ENCODE measurements at regions not wholly inside any gene's neighbourhood (a gene's known extent, or its start where the extent isn't known, plus 50 kb on each side); places are given as distances from the start of the nearest gene placed in this dataset.
"Not testable (repeated sequence)": the region's sequence is repeated elsewhere in the genome, so short reads cannot be mapped to it uniquely, and the experiment has no call there.

DNA sequence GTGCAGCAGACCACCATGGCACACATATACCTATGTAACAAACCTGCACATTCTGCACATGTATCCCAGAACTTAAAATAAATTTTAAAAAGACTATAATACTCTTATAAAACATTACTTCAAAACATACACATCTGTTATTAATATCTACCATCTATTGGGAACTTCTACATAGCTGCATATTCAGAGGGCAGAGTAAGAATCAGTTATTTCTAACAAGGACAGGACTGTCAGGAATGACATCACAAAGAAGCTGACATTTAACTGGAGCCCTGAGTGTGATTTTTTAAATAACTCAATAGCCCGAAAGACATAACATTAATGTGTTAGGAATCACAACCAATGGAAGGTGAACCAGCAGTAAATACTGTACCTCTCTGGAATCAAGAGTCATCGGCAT is 276.7 kb upstream of the ECI2 start:
- Histone ChIP-seq H3K4me3 (no peak overlapping the region), H3K27ac (no peak overlapping the region), H3K4me1 (no peaks in the 10 kb centered on the region), H3K9me3 (no peaks in the 10 kb centered on the region), H3K36me3 (no peaks in the 10 kb centered on the region), H3K27me3 (no peaks in the 10 kb centered on the region)
- no peak for DNase-seq (ENCODE audit: low spot score)
- TF ChIP-seq, protein P1, sequence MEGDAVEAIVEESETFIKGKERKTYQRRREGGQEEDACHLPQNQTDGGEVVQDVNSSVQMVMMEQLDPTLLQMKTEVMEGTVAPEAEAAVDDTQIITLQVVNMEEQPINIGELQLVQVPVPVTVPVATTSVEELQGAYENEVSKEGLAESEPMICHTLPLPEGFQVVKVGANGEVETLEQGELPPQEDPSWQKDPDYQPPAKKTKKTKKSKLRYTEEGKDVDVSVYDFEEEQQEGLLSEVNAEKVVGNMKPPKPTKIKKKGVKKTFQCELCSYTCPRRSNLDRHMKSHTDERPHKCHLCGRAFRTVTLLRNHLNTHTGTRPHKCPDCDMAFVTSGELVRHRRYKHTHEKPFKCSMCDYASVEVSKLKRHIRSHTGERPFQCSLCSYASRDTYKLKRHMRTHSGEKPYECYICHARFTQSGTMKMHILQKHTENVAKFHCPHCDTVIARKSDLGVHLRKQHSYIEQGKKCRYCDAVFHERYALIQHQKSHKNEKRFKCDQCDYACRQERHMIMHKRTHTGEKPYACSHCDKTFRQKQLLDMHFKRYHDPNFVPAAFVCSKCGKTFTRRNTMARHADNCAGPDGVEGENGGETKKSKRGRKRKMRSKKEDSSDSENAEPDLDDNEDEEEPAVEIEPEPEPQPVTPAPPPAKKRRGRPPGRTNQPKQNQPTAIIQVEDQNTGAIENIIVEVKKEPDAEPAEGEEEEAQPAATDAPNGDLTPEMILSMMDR (IDR thresholded peaks at IDR 0.05): no peak

DNA sequence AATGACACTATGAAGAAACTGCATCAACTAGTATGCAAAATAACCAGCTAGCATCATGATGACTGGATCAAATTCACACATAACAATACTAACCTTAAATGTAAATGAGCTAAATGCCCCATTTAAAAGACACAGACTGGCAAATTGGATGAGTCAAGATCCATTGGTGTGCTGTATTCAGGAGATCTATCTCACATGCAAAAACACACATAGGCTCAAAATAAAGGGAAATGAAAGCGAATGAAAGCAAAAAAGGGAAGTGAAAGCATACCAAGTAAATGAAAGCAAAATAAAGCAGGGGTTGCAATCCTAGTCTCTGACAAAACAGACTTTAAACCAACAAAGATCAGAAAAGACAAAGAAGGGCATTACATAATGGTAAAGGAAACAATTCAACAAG is 272.3 kb upstream of the ECI2 start:
- H3K4me3 ChIP-seq; H3K27ac ChIP-seq; H3K9me3 ChIP-seq; H3K36me3 ChIP-seq; H3K27me3 ChIP-seq; DNase-seq (ENCODE audit: low spot score): not testable (repeated sequence)
- peaks cover 0 to 17% of the 10 kb centered on the region in 2 donors for H3K4me1 ChIP-seq

DNA sequence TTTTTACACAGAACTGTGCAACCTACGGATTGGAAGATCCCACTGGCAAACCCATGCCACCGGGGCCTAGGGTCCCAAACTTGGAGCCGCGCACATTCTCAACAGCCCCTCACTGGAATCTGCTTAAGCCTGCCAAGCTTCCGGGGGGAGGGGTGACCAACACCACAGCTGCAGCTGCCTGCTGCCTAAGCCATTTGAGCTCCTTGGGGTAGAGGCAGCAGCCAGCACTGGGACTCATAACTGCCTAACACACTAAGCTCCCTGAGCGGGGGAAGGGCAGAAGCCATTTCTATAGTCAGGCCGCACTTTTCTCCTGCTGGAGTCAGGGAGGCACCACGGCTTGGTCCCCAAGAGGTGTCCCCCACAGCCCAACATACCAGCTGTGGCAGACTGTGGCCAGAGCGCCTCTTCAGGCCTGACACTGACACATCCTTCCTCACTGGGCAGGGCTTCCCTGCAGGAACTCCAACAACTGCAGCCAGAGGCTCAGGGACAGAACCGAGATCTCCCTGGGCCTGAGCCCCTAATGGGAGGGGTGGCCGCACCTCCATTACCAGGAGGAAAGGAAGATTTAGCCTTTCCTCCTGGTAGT is 270.3 kb upstream of the ECI2 start:
- Histone ChIP-seq H3K36me3 (no peaks in the 10 kb centered on the region), H3K4me3 (no peak overlapping the region), H3K9me3 (no peaks in the 10 kb centered on the region), H3K27ac (no peak overlapping the region), H3K4me1 (peaks cover 0 to 30% of the 10 kb centered on the region in 2 donors), H3K27me3 (no peaks in the 10 kb centered on the region)
- no peak for DNase-seq (ENCODE audit: low spot score)
- TF ChIP-seq, protein P1 (IDR thresholded peaks at IDR 0.05): no peak

DNA sequence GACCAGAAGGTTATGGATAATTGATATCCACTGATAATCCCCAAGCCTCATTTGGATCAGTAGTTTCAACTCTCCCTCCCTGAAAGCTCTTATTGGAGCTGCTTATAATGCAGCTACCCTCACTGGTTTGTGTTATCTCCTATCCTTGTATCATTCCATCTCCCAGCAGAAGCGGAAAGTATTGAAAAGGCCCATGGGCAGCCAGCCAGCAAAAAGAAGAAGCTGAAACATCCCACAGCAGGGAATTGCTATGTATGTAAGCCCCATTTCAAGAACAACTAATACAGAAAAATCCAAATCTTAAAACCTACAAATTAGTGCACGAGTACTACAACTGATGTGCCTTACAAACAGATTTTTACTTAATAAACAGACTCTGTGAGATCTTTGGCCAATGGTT is 269.0 kb upstream of the ECI2 start:
- no peak overlapping the region for H3K27ac ChIP-seq

DNA sequence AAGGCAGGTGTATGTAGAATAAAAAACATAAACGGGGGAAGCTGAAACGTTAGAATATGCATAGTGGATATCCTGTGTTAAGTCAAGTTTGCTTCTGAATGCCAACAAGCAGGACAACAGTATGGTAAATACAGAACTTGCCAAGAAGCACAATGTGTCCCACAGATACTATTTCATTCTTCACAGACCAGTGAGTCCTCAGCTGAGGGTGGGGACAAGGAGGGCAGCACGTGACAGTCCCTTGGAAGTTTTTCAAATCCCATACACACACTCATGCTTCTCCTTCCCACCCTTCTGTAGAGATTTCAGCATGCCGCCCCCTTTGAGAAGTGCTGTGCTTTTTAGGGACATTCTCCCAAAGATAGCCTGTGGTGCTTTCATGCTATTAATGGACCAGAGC is 268.5 kb upstream of the ECI2 start:
- Histone ChIP-seq H3K9me3 (no peaks in the 10 kb centered on the region), H3K27ac (peak overlapping the region; percentile 61 to 73), H3K36me3 (no peaks in the 10 kb centered on the region), H3K4me1 (peaks cover 0 to 41% of the 10 kb centered on the region in 2 donors), H3K4me3 (no peak overlapping the region), H3K27me3 (no peaks in the 10 kb centered on the region)
- TF ChIP-seq, protein P1 (IDR thresholded peaks at IDR 0.05): no peak
- no peak for DNase-seq (ENCODE audit: low spot score)

More for the DNA sequence above, 269.0 kb upstream of the ECI2 start:
- TF ChIP-seq, protein P1 (IDR thresholded peaks at IDR 0.05): no peak
- H3K36me3 ChIP-seq: no peaks in the 10 kb centered on the region
- H3K4me3 ChIP-seq: no peak overlapping the region
- no peaks in the 10 kb centered on the region for H3K27me3 ChIP-seq
- DNase-seq (ENCODE audit: low spot score): no peak
- no peaks in the 10 kb centered on the region for H3K9me3 ChIP-seq
- H3K4me1 ChIP-seq: peaks cover 0 to 36% of the 10 kb centered on the region in 2 donors

GRCh38 chr6:4403023-4403752 is 267.8 kb upstream of the ECI2 start:
- peaks cover 0 to 48% of the 10 kb centered on the region in 2 donors for H3K4me1 ChIP-seq
- no peaks in the 10 kb centered on the region for H3K27me3 ChIP-seq
- H3K9me3 ChIP-seq: no peaks in the 10 kb centered on the region
- H3K27ac ChIP-seq: peak overlapping the region; percentile 61 to 73
- H3K36me3 ChIP-seq: no peaks in the 10 kb centered on the region
- no peak overlapping the region for H3K4me3 ChIP-seq
- TF ChIP-seq, protein P1 (IDR thresholded peaks at IDR 0.05): no peak
- no peak for DNase-seq (ENCODE audit: low spot score)

Measured in right atrium auricular region (tissue), 2 donors.